Left forelimb (tissue), 1 donor: ENCODE measurements at regions not wholly inside any gene's neighbourhood (a gene's known extent, or its start where the extent isn't known, plus 50 kb on each side); places are given as distances from the start of the nearest gene placed in this dataset.

ENCODE experiments used
- DNase-seq: peaks from one replicate; pipeline ENCODE4 v3.0.0-alpha.2; 2018; ENCODE audit warnings: low spot score

DNA sequence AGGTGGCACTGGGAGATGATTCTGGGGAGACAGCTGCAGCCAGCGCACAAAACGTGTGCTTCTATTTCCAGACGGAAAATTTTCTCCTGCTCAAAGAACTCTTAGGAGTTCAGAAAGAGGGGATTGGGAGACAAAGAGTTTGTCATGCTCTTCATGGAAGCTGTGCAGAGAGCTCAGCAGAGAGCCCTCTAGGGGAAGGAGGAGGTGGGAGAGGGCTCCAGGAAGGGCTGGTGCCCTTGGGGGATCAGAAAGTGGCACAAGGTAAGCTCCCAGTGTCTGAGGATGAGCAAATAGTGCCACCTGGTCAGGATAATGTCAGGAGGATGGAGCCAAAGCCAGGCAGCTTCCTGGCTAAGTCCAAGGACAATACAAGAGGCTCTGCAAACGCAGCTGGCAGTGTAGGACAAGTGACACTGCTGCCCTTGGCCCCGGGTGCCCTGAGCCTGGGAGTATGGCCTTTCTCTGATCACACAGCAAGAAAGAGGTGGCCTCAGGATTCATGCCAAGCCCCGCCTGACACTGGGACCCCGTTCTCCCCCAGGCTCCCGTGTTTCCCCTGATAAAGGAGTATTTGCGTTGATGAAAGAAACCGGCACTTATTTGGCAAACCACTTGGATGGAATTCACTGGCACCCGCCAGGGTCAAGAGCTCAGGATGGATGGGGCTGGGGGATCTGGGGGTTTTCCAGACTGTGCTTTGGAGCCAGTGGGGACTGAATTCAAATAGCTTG, 254.0 kb downstream of the PTPRU start:
- no peak for DNase-seq

DNA sequence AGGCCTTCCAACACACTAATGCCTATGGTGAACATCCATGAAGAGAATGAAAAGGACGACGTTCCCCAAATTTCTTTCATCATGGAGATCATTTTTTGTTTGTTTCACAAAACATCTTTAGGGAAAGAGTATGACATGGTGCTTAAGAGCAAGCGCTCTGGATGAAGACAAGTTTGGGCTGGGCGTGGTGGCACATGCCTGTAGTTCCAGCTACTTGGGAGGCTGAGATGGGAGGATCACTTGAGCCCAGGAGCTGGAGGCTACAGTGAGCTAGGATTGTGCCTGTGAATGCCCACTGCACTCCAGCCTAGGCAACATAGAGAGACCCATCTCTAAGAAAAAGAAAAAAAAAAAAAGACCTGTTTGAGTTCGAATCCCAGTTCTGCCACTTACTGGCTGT, 253.1 kb downstream of the PTPRU start:
- no peak for DNase-seq

DNA sequence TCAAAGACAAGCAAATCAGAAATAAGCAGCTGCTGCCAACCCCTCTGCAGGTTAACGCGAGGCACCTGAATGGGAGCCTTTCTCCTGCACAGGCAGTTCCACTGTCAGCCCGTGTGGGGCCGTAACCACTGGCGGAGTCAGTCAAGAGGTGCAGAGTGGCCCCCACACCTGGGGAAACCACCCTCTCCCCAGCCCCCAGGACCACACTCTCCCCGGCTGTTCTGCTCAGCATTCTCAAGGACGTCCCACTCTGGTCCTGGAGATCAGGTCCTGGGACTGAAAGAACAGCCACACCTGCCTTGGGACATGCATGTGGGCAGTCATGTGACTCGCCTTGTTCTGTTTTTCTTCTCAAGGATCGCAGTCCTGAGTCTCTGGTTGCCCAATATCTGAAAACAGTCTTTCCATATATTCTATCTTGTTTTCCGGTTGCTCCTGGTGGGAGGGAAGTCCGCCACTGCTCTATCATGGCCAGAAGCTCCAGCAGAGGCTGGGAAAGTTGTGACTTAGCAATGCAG, 252.5 kb downstream of the PTPRU start:
- no peak for DNase-seq

DNA sequence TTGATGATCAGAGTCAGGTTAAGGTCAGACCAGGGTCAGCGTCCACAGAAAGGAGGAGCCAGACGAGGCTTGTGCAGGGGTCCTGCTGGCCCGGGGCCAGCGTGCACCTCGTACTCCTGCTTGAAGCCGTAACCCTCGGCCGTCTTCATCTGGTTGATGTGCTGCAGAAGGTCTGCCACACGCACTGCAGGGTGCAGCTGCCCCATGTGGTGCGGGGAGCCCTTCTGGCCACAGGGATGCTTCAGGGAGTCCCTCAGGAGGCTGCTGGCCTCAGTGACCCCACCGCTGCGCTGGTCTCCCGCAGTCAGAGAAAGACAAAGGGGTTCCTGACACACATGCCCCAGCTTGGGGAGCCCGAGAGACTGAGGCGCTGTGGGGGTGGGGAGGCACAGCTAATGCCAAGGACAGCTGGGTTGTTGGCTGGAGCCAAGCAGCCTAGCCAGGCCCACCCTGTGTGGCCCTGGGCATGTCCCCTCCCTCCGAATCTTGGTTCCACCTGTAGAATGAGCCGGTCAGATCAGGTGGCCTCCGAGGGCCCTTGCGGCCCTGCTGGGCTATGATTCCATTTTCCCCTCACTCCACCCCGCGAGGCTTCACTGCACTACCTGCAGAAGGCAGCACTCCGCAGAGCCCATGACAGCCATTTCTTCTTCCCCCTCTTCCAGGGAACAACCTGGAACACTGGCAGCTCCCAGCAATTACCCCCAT, 251.9 kb downstream of the PTPRU start:
- DNase-seq, result no peak

DNA sequence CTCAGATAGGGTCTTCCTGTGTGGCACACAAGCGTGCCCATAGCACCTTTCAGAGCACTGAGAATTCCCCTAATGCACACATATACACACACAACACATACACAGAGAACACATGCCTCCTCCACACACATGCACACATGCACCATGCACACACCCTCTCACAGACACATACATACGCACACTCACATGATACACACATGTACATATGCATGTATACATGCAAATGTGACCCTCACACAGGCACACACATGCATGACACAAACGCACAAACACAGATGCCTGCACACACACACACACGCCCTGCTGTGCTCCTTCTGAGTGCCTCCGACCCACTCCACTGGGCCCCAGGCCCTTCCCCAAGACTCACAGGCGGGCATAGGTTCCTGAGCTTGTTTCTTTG, 251.0 kb downstream of the PTPRU start:
- DNase-seq, result no peak

DNA sequence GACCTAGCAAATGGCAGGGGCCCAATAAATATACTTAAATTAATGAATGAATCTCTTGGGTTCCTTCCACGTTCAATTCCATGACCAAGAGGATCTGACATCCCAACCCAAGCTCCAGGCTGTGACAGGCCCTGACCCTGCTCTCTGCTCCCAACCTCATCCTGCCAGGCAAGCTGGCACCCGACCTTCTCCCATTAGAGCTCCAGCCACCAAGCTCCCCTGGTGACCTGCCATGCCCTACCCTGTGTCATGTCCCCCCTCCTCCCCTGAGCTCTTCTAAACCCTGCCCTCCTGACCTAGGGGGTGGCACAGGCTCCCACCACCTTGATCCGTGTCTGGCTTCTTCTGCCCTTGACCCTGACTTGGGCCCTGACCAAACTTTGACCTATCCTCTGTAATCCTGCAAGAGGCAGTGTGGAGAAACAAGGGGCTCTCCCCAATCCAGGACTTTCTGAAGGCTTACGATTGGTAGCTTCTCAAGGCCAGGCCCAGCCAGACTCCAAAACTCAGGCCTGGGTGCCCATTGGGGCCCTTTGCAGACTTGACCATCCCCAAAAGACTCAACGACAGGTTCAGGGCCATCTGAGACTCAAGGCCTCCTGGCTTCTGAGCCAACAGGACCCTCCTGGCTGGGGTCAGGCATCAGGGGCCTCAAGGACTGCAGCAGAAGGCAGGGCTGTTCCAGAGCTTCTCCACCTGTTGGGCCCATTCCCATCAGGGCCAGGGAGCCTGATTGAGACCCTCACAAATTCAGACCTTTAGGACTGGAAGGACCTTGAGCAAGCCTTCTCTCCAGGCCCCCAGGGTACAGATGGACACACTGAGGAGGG, 249.0 kb downstream of the PTPRU start:
- no peak for DNase-seq

DNA sequence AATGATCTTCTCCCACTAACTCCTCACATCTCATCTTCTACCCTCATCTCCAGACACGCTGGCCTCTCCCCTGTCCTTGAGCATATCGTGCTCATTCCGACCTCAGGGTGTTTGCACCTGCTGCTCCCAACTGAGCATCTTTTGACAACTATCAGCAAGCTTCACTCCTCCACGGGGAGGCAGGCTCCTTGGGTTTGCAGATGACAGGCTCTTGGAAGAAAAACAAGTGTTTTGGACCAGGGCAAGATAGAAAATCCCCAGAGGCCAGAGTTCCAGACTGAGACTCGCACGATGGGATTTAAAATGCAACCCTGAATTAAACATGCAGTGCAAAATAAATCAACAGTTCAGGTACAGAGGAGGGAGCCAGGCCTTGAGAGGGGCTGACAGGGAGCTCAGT, 246.7 kb downstream of the PTPRU start:
- peak; percentile 30 for DNase-seq

DNA sequence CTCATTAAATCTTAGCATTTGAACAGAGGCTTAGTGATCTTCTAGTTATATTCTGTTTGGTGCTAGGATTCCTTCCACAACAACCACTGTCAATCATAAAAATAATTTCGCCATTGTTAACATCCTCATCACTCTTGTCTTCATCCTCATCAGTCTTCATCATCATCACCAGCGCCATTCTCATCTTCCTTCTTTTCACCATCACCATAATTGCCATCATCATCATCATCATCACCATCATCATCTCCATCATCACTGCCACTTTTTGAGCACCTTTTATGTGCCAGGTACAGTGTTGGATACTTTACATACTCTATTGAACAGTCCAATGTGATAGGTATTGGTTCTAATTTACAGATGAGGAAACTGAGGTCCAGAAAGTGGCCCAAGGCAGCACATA, 245.7 kb downstream of the PTPRU start:
- DNase-seq, result no peak

DNA sequence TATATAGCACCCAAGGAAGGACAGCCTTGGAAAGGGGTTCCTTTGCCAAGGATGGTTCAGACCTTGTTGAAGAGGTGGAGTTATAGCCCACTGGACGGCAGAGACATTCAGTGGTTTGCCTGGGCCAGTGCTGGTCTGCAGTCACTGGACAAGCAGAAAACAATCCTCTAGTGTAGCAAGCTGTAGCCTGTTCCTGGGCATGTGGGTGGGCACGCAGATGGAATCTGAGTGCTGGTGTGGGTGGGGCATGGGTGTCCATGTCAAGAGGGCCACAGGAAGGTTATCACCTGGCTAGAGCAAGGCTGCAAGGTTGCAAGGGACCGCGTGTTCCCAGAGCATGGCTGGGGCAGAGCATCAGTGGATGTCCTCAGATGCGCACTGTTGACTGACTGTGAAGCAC, 244.7 kb downstream of the PTPRU start:
- DNase-seq, result no peak

DNA sequence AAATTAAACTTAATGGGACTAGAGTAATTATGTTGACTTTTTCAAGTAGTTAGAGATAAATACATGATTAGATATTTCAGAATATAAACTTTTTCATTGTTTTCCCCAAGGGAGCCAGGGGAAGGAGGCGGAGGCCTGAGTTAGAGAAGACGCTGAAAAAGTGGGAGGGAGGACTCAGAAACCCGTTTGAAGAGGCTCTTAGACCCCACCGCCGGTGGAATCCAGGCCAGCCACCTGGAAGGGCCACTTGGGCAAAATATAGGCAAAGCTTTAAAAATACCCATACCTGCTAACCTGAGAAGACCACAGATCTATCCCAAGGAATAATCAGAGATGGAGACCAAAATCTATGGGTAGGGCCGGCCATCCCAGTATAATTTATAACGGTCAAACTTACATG, 242.6 kb downstream of the PTPRU start:
- DNase-seq, result no peak

DNA sequence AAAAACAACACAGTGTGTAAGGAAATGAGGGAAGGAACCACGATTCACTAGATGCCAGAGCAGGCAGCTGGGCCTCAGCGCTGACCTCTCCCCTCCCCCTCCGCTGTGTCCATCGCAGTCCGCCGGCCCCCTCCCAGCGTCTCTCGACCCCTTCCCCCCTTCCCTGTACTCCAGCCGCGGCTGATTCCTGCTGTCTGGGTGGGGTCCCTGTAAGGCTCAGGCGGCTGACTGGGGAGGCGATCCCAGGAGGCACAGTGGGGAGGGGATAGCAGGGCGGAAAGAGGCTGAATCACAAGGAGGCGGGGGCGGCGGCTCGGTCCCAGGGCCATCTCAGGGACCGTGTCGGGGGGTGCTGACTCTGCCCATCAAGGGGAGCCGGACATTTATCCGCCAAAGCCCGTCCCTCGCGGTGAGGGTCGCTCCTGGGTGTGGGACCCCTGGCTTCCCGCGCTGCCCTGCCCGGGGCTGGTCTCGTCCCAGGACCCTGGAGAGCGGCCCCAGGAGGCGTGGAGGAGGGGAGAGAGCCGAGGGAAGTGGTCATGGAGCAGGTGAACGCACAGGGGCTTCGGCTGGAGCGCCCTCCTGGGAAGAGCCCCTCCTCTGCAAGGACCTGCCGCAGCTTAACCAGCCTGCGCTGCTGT, 241.9 kb downstream of the PTPRU start:
- DNase-seq, result peak; percentile 30

DNA sequence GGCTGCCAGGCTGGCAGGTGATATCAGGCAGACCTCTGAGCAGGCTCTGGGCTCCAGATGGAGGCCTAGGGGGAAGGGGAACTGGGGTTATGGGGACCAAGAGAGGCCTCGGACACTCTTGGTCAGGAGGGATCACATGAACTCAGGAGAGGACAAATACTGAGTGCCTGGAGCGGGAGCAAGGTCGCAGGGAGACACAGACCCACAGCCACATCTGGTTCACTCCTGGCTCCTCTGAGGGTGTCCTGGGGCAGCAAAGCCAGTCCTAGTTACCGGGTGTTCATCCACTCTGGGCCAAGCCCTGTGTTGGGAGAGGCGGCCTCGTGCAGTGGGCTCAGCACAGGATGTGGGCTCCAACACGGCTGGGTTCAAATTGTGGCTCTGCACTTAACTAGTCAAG, 239.0 kb downstream of the PTPRU start:
- DNase-seq, result peak; percentile 55

DNA sequence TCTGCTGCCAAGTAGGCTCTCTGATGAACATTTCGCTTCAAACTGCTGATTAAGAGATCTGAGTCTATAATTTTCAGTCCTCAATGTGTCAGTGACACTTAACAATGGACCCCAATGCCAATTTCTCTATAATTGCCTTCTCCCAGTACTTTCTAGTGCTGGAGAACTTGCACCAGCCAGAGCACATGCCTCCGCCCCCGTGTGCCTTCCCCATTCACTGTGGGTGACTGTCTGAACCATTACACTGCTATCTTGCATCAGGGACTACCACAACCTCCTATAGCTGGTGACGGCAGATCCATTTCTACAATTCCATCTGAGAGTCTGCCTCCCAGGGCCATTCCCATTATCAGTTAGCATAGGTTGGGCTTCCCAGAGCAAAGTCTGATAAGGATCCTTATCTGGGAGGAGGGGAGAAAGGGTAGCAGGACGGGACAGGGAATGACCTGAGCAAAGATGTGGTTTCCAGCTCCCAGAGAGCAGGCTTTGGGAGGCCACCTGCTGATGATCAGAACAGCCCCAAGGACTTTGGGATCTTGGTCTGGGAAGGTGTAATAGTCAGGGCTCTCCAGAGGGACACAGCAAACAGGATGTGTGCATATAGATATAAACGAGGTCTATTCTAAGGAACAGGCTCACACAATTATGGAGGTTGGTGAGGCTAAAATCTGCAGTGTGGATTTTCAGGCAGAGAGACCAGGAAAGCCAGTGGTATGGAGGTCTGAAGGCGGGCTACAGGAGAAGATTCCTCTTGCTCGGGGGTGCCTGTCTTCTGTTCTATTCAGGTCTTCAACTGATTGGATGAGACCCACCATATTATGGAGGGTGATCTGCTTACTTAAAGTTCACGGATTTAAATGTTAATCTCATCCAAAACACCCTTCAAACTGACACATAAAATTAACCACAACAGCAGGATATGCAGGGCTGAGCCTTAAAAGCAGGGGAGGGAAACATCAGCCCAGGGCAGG, 238.2 kb downstream of the PTPRU start:
- DNase-seq, result no peak

DNA sequence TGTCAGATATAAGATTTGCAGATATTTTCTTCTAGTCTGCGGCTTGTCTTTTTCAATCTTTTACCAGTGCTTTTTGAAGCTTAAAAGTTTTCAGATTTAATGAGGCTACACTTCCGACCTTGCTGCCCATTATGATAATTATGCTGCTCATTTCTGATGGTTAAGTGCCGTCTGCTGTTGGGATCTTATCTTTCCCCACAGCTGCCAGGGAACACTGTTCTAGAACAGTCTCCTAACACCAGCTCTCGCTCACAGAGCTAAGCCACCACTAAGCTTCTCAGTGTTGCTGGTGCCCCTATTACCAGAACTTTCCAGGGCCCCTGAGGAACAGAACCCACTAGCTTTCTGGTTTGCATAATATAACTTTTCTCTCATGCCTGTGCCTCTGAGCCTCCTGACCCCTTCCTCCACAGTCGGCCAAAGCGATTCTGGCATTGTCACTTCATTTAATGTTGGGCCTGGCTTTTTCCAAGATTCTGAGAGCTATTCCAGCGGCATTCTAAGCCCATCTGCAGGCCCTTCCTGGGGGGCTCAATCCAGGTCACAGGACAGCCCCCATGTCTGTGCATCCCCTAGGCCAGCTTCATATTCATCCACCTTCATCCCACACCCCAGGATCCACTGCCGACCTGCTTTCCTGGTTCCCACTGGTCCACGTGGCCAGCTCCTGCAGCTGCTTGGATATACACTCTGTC, 237.0 kb downstream of the PTPRU start:
- peak; percentile 26 for DNase-seq

DNA sequence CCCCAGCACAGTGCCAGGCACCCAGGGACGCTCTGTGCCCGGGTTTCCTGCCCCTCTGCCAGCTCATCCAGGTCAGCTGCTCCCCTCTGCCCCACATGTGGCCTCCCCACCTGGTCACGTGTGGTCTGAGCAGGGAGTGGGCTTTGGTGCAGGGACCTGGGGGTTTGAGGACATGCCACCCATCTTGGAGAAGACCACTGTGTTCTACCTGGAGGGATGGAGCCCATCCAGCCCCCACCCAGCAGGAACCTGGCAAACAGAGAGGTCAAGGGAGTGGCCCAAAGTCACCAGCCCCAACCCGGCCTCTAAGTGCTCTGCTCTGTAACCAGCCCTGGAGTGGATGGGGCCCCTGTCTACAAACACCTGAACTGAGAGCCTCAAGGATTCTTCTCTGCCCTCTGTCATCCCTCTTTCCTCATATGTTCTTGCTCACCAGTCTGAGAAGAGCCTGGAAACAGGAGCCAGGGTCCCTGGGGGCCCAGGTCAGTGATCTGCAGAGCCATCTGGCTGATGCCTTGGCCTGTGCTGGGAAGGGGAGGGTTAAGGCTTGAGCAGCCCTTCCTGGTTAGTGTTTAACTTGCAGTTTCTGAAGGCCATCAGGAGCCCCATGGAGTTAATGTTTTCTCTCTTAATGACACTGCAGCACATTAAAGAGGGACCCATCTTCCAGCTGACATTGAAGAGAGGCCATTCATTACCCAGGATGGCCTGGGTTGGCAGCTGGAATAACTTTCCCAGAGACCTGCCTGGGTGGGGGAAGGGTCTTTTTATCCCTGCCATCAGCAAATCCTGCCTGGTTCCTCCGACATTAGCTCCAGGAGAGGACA, 235.4 kb downstream of the PTPRU start:
- peak; percentile 50 for DNase-seq

DNA sequence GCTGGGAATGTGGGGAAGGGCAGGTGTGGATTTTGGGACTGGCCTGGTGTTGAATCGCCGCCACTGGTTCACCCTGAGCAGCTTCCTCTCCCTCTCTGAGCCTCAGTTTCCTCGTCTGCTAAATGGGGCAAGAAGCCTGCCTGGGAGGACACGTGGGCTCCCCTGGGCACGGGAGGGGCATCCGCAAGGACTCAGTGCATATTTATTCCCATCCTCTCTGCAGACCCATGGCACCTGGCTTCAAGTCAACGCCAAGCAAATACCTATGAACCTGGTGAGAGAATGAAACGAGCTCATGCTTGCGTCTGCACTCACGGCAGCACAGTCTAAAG, 234.4 kb downstream of the PTPRU start:
- no peak for DNase-seq

DNA sequence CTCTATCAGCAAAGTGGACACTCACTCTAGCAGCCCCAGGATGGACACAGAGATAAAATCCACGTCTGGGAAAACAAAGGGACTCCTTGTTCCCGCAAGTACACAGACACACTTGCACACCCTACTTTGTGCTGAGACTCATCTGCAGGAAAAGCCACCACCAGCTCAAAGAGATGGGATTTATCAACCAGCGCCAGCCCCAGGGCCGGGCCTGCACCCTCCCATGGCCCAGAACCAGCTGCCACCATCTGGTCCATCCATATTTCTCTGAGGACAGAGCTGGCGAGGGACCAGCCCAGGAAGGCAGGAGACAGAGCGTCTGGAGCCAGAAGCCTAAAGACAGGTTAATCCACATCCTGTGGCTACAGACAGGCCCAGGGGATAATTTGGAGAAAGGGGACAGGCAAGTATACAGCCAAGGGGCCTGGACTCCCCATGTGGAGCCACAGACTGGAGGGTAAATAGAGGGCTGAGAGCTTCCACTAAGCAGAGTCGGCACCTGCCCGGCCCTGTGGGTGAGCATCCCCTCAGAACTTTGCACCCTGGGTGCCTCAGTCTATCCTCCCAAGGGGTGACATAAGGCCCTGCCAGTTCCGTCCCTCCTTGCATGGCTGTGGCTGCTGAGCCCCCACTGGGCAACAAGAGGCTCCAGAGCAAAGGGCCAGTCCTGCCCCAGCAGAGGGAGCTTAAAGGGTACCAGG, 233.9 kb downstream of the PTPRU start:
- DNase-seq, result peak; percentile 22

DNA sequence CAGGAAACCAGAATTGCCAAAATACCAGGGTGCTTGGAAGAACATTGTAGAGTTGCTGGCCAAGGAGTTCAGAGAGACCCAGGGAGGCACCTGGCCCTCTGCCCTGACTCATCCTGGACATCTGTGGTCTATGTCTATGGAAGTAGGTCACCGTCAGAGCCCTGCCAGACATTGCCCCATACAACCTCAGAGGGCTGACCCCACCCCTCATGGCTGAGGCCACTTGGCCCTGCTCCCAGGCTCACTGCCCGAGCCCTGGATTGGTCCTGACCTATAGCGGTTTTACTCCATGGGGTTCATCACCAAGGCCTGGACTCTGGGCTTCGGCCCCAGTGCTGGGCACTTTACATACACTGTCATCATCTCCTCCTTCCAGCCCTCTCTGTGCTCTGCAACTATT, 233.1 kb downstream of the PTPRU start:
- no peak for DNase-seq
